Loucy (cell line): ENCODE measurements at regions not wholly inside any gene's neighbourhood (a gene's known extent, or its start where the extent isn't known, plus 50 kb on each side); places are given as distances from the start of the nearest gene placed in this dataset.

Experiments used
- H2AFZ ChIP-seq: fragments of 200-600 bp; sonication (generic); 2 replicates; pipeline ENCODE4 v1.6.0; 2016; ENCODE audit warnings: antibody characterized with exemption, mild to moderate bottlenecking, low read length, moderate library complexity
- H3F3A ChIP-seq: fragments of 200-600 bp; 2 replicates; pipeline ENCODE4 v1.6.0; 2016; ENCODE audit warnings: antibody characterized with exemption, low read depth, mild to moderate bottlenecking
- H3K27me3 ChIP-seq: fragments of 200-600 bp; sonication (generic); 2 replicates; pipeline ENCODE4 v1.6.1; 2014; ENCODE audit warnings: low read length, mild to moderate bottlenecking; ENCODE audit not compliant: insufficient read depth, poor library complexity, severe bottlenecking
- H3K36me3 ChIP-seq: fragments of 200-600 bp; sonication (generic); 2 replicates; pipeline ENCODE4 v1.6.1; 2016; ENCODE audit warnings: low read length; ENCODE audit not compliant: insufficient read depth
- H3K4me1 ChIP-seq: fragments of 200-600 bp; sonication (generic); 2 replicates; pipeline ENCODE4 v1.5.1; 2014; ENCODE audit warnings: low read length, mild to moderate bottlenecking; ENCODE audit not compliant: insufficient read depth, poor library complexity, severe bottlenecking
- H3K4me2 ChIP-seq: fragments of 200-600 bp; sonication (generic); 2 replicates; pipeline ENCODE4 v1.6.0; 2014; ENCODE audit warnings: antibody characterized with exemption, low read length, low read depth, mild to moderate bottlenecking; ENCODE audit not compliant: poor library complexity, severe bottlenecking
- H3K4me3 ChIP-seq: fragments of 200-600 bp; sonication (generic); 2 replicates; pipeline ENCODE4 v1.5.1; 2014; ENCODE audit warnings: low read length, mild to moderate bottlenecking, mixed read lengths; ENCODE audit not compliant: poor library complexity, severe bottlenecking
- H3K79me2 ChIP-seq: fragments of 200-600 bp; sonication (generic); 2 replicates; pipeline ENCODE4 v1.6.1; 2014; ENCODE audit warnings: low read length; ENCODE audit not compliant: insufficient read depth
- H3K9ac ChIP-seq: fragments of 200-600 bp; sonication (generic); 2 replicates; pipeline ENCODE4 v1.6.0; 2014; ENCODE audit warnings: mild to moderate bottlenecking, low read depth, low read length, moderate library complexity; ENCODE audit not compliant: poor library complexity, severe bottlenecking
- H3K9me2 ChIP-seq: fragments of 200-600 bp; sonication (generic); replicated peaks from 2 replicates; pipeline ENCODE4 v1.6.1; 2016; ENCODE audit warnings: low read depth, low read length, mixed read lengths
- H3K9me3 ChIP-seq: fragments of 200-600 bp; sonication (generic); 2 replicates; pipeline ENCODE4 v1.6.1; 2014; ENCODE audit warnings: mild to moderate bottlenecking, antibody characterized with exemption, low read length, low read depth; ENCODE audit not compliant: insufficient read depth
- H4K20me1 ChIP-seq: fragments of 200-600 bp; sonication (generic); 2 replicates; pipeline ENCODE4 v1.6.0; 2014; ENCODE audit warnings: antibody characterized with exemption, low read length, mild to moderate bottlenecking; ENCODE audit not compliant: insufficient read depth, poor library complexity, severe bottlenecking
- EZH2phosphoT487 ChIP-seq: fragments of 200-600 bp; IDR thresholded peaks from 2 replicates; pipeline ENCODE4 v1.6.1; 2018; ENCODE audit warnings: antibody characterized with exemption, mild to moderate bottlenecking, moderate library complexity, borderline replicate concordance
- TF ChIP-seq, protein P1 (sequence below): fragments of 200-600 bp; sonication (generic); conservative IDR thresholded peaks from 2 replicates; pipeline ENCODE4 v1.5.1; 2014; ENCODE audit warnings: mild to moderate bottlenecking, antibody characterized with exemption, low read length

DNA sequence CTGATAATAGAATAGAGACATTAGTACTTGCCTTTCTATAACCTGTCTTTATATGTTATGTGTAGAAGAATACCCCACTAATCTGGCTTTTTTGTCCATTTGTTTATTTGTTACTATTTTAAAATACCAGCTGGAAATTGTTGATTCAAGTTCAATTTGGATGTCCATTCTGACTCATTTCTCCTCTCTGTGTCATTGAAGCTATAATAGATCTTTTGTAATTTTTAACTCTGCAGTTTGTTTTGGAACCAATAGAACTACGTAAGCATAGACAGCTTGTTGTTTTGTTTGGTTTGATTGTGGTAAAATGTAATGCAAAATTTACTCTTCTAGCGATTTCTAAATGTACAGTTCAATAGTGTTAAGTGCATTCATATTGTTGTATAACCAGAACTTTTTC, 390.4 kb downstream of the ZIC1 start:
- Histone ChIP-seq H3K79me2 (no peaks in the 10 kb centered on the region), H3K4me3 (no peak overlapping the region), H3K4me1 (no peaks in the 10 kb centered on the region), H3K4me2 (no peak overlapping the region), H4K20me1 (no peaks in the 10 kb centered on the region), H3K9me3 (no peaks in the 10 kb centered on the region), H3F3A (no peaks in the 10 kb centered on the region), H3K27me3 (no peaks in the 10 kb centered on the region), H3K36me3 (no peaks in the 10 kb centered on the region), H3K9me2 (no peaks in the 10 kb centered on the region), H3K9ac (no peak overlapping the region), H2AFZ (no peak overlapping the region)
- TF ChIP-seq, protein P1, sequence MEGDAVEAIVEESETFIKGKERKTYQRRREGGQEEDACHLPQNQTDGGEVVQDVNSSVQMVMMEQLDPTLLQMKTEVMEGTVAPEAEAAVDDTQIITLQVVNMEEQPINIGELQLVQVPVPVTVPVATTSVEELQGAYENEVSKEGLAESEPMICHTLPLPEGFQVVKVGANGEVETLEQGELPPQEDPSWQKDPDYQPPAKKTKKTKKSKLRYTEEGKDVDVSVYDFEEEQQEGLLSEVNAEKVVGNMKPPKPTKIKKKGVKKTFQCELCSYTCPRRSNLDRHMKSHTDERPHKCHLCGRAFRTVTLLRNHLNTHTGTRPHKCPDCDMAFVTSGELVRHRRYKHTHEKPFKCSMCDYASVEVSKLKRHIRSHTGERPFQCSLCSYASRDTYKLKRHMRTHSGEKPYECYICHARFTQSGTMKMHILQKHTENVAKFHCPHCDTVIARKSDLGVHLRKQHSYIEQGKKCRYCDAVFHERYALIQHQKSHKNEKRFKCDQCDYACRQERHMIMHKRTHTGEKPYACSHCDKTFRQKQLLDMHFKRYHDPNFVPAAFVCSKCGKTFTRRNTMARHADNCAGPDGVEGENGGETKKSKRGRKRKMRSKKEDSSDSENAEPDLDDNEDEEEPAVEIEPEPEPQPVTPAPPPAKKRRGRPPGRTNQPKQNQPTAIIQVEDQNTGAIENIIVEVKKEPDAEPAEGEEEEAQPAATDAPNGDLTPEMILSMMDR, result no peak
- TF ChIP-seq EZH2phosphoT487, result no peak

DNA sequence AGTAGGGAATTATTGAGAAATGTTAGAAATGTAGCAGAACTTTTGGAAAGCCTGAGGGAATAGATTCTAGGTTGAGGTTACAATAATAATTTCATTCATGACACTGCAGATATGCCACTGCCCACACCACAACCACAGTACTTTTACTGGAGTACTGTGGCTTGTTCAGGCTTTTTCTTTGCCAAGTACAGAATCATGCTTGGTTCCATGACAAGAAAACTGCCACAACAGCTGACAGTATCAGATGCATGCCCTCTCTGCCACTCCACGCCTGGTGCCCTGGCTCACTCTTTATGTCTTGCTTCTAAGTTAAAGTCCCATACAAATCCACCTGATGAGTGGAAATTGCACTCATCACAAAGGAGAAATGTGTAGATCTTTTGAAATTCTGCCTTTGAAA, 398.6 kb downstream of the ZIC1 start:
- Histone ChIP-seq H3K79me2 (no peaks in the 10 kb centered on the region), H3K36me3 (no peaks in the 10 kb centered on the region), H3F3A (no peaks in the 10 kb centered on the region), H3K27me3 (no peaks in the 10 kb centered on the region), H3K4me2 (no peak overlapping the region), H3K4me3 (no peak overlapping the region), H3K9ac (no peak overlapping the region), H4K20me1 (no peaks in the 10 kb centered on the region), H3K9me3 (no peaks in the 10 kb centered on the region), H2AFZ (no peak overlapping the region), H3K4me1 (no peaks in the 10 kb centered on the region), H3K9me2 (no peaks in the 10 kb centered on the region)
- TF ChIP-seq, protein P1, result no peak
- TF ChIP-seq EZH2phosphoT487, result no peak

DNA sequence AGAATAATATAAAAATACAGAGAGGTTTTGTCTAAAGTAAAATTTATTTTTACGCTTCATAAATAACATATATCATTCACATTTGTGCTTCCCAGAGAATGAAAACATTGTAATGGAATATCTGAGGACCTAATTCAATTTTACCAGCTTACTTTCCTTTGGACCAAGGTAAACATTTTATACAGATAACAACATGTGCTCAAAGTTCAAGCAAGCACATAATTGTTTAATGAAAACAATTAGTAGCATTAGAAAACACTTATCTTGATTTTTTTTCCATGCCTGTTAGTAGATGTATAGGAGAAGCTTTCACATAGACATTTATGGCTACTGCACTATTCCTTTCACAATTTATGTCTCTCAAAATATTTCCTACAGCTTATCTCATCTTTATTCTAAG, 400.0 kb downstream of the ZIC1 start:
- no peaks in the 10 kb centered on the region for H3K9me2 ChIP-seq
- H3K4me3 ChIP-seq, result no peak overlapping the region
- H3K9me3 ChIP-seq, result no peaks in the 10 kb centered on the region
- H2AFZ ChIP-seq, result no peak overlapping the region
- H3K4me2 ChIP-seq, result no peak overlapping the region
- no peaks in the 10 kb centered on the region for H3K36me3 ChIP-seq
- H3K4me1 ChIP-seq, result no peaks in the 10 kb centered on the region
- no peak overlapping the region for H3K9ac ChIP-seq
- no peaks in the 10 kb centered on the region for H3K79me2 ChIP-seq
- no peaks in the 10 kb centered on the region for H3F3A ChIP-seq
- TF ChIP-seq, protein P1, result no peak
- TF ChIP-seq EZH2phosphoT487, result no peak
- H3K27me3 ChIP-seq, result no peaks in the 10 kb centered on the region
- H4K20me1 ChIP-seq, result no peaks in the 10 kb centered on the region
